ENCODE measurements at regions not wholly inside any gene's neighbourhood (a gene's known extent, or its start where the extent isn't known, plus 50 kb on each side); places are given as distances from the start of the nearest gene placed in this dataset.

GRCh38 chrX:123060986-123061385 is 123.1 kb upstream of the GRIA3 start:
- TF ChIP-seq CTCF (IDR thresholded peaks at IDR 0.05; ENCODE audit: low read depth, low read length, poor library complexity, severe bottlenecking) (no peak), EZH2phosphoT487 (IDR thresholded peaks at IDR 0.05; ENCODE audit: borderline replicate concordance, low read length) (no peak)
